ENCODE measurements at regions not wholly inside any gene's neighbourhood (a gene's known extent, or its start where the extent isn't known, plus 50 kb on each side); places are given as distances from the start of the nearest gene placed in this dataset.

DNA sequence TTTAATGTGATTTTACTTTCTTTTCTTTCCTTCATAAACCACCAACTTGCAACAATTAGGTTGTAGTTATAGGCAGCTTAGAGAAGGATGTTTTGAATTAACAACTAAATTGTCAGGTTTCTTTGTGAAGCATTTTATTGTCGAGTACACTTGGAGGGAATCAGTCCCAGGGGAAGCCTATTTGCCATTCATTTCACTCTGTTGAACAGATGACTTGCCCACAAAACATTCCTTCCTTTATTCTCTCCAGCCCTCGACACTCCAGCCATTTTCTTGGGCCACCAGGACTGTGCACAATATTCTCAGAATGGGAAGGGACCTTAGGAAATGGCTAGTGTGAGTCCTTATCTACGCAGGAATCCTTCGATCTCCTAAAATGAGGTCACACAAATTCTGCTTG, 620.6 kb downstream of the SOX6 start:
- TF ChIP-seq, protein P1, sequence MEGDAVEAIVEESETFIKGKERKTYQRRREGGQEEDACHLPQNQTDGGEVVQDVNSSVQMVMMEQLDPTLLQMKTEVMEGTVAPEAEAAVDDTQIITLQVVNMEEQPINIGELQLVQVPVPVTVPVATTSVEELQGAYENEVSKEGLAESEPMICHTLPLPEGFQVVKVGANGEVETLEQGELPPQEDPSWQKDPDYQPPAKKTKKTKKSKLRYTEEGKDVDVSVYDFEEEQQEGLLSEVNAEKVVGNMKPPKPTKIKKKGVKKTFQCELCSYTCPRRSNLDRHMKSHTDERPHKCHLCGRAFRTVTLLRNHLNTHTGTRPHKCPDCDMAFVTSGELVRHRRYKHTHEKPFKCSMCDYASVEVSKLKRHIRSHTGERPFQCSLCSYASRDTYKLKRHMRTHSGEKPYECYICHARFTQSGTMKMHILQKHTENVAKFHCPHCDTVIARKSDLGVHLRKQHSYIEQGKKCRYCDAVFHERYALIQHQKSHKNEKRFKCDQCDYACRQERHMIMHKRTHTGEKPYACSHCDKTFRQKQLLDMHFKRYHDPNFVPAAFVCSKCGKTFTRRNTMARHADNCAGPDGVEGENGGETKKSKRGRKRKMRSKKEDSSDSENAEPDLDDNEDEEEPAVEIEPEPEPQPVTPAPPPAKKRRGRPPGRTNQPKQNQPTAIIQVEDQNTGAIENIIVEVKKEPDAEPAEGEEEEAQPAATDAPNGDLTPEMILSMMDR (IDR thresholded peaks at IDR 0.05), result no peak
- H3K4me3 ChIP-seq, result no peak overlapping the region
- H3K9me3 ChIP-seq, result no peaks in the 10 kb centered on the region
- WGBS, 2 donors, result 64 to 75% methylated on average over 4 of the region's 4 CpGs
- ATAC-seq, result no peak
- H3K36me3 ChIP-seq, result no peaks in the 10 kb centered on the region
- no peak overlapping the region for H3K27ac ChIP-seq
- DNase-seq, result no peak
- no peaks in the 10 kb centered on the region for H3K27me3 ChIP-seq
- intact Hi-C loops (cut with DNase I), result no loop called here
- no peaks in the 10 kb centered on the region for H3K4me1 ChIP-seq

DNA sequence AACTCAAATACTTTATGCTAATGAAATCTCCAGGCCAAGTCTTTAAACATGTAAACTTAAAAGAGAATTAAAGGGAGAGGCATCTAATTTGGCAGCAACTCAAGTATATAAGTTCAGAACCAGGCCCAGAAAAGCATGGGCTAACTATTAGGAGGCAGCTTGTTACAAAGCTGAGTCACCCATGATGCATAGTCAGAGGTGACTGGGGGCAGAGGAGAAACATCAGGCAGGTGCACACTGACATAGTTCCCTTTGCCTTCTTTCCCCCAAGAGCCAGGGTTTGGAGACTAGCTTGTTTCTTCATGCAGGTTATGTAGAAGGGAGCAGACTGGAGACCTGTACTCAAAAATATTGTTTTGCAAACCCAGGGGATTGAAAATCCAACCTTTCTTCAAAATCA, 619.0 kb downstream of the SOX6 start:
- no peak overlapping the region for H3K27ac ChIP-seq
- TF ChIP-seq, protein P1 (IDR thresholded peaks at IDR 0.05), result no peak
- no peaks in the 10 kb centered on the region for H3K36me3 ChIP-seq
- no peaks in the 10 kb centered on the region for H3K27me3 ChIP-seq
- intact Hi-C loops (cut with DNase I), result no loop called here
- ATAC-seq (no peak), DNase-seq (no peak)
- peaks cover 0 to 2% (median 0%) of the 10 kb centered on the region in 9 donors for H3K4me1 ChIP-seq
- no peak overlapping the region for H3K4me3 ChIP-seq
- no peaks in the 10 kb centered on the region for H3K9me3 ChIP-seq

DNA sequence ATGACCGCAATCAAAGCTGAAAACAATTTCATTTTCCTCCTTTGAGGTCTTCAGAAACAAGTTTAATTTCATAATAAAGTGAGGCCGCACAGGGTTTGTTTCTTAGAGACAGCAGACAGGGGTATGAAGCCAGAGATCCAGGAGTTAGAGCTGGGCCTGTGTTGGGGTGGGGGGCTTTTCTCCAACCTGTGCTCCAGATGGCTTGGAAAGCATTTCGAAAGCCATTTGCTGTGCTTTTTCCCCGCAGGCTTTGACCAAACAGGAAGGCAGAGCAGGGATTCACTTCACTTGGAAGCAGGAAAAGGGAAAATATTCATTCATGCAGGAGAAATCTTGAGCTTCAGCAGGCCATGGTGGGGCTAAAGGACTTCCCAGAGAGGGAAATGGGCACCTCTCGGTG, 617.4 kb downstream of the SOX6 start:
- no peak for ATAC-seq

DNA sequence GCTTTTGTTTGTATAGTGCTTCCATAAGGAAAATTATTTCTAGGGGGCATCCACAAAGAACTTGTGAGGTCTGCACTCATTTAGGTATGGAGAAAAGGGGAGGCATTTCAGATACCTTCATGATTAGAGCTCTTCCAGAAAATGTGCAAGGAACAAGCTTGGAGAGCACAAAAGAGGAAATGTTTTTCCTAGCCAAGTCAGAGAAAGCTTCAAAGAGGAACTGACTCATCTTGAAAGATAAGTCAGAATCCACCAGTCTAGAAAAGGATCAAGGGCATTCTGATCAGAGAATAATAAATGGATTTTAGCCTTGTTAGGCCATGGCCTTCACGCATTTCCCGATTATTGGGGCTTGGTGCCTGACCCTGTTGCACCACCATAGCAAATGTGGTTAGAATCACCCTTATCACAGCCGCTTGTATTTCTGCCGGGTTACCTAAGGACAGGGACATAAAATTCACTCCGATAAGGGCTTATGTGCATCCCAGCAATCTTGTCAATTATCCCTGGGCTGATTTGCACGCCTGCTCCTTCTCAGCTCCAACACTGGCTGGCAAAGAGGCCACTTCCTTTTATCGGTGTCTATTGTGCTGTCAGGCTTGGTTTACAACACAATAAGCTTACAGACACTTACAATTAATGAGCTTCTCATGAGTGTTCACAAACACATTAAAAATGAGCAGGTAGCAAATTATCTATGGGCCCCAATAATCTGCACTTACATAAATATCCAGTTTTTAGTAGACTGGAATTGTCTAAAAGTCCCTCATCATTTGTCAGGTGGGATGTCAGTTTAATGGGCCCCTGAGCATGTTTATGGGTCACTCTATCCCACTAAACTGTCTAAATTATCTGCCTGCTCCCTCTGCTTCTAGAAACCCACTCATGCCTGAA, 613.5 kb downstream of the SOX6 start:
- no peak for ATAC-seq
- TF ChIP-seq, protein P1 (IDR thresholded peaks at IDR 0.05), result no peak
- H3K36me3 ChIP-seq, result no peaks in the 10 kb centered on the region
- WGBS, 2 donors, result 64 to 75% methylated on average over 7 of the region's 7 CpGs
- no peak overlapping the region for H3K4me3 ChIP-seq
- DNase-seq, result no peak
- no peaks in the 10 kb centered on the region for H3K27me3 ChIP-seq
- no peak overlapping the region for H3K27ac ChIP-seq
- no peaks in the 10 kb centered on the region for H3K9me3 ChIP-seq
- intact Hi-C loops (cut with DNase I), result no loop called here
- H3K4me1 ChIP-seq, result peaks cover 0 to 12% (median 0%) of the 10 kb centered on the region in 9 donors

More for the DNA sequence above, 617.4 kb downstream of the SOX6 start:
- TF ChIP-seq, protein P1 (IDR thresholded peaks at IDR 0.05), result no peak
- H3K36me3 ChIP-seq, result no peaks in the 10 kb centered on the region
- H3K4me3 ChIP-seq, result no peak overlapping the region
- intact Hi-C loops (cut with DNase I), result no loop called here
- 83 to 85% methylated on average over 5 of the region's 5 CpGs for WGBS, 2 donors
- H3K4me1 ChIP-seq, result peaks cover 0 to 12% (median 0%) of the 10 kb centered on the region in 9 donors
- H3K9me3 ChIP-seq, result no peaks in the 10 kb centered on the region
- no peak for DNase-seq
- no peaks in the 10 kb centered on the region for H3K27me3 ChIP-seq
- H3K27ac ChIP-seq, result no peak overlapping the region

Data from heart right ventricle (tissue), 16 donors.